HepG2 (cell line): ENCODE measurements at regions not wholly inside any gene's neighbourhood (a gene's known extent, or its start where the extent isn't known, plus 50 kb on each side); places are given as distances from the start of the nearest gene placed in this dataset.
"Not testable (repeated sequence)": the region's sequence is repeated elsewhere in the genome, so short reads cannot be mapped to it uniquely, and the experiment has no call there.

Experiments
- ATAC-seq: fragments of 200-7000 bp; cut with Tn5 transposase; 3 replicates; pipeline ENCODE4 v1.9.1; 2020; ENCODE audit warnings: mild to moderate bottlenecking, moderate library complexity
- BruUV-seq: library from RNA; stranded (reverse); fragments of 400-500 nt; replicated peaks from 2 replicates; lab custom pipeline; 2021; lab: Mats Ljungman, UMichigan
- CTCF ChIA-PET: fragments of 300-600 bp; formaldehyde crosslinking; extraction: SDS; loops from one replicate; lab custom pipeline; 2021; ENCODE audit warnings: low total read pairs, inconsistent platforms, low intra/inter-chr PET ratio; lab: Yijun Ruan, JAX
- POLR2A ChIA-PET: fragments of 350-600 bp; sonication (Branson Sonifier 250); formaldehyde crosslinking; loops from one replicate; lab custom pipeline; 2020; ENCODE audit warnings: antibody characterized with exemption, inconsistent platforms; lab: Yijun Ruan, JAX
- DNase-seq: peaks from one replicate; pipeline ENCODE4 v3.0.0-alpha.2; 2015; ENCODE audit warnings: low spot score
- FAIRE-seq: peaks from 3 replicates; lab custom pipeline; 2011; peaks lifted over from hg19 to GRCh38; lab: Jason Lieb, UNC
- H2AFZ ChIP-seq: one replicate; pipeline ENCODE4 v1.6.1; 2011; ENCODE audit warnings: low read length, inconsistent platforms
- H3K27ac ChIP-seq: fragments of 300-600 bp; 3 replicates; pipeline ENCODE4 v1.8.0; 2011; ENCODE audit warnings: mixed run types, mild to moderate bottlenecking, mixed read lengths, low read length, inconsistent platforms; ENCODE audit not compliant: insufficient read depth; ENCODE audit errors: extremely low read length
- H3K27me3 ChIP-seq, 2 experiments: fragments of 200-600 bp in 1 of 2; 2 replicates in 1 of 2; 3 replicates in 1 of 2; pipeline versions ENCODE4 v1.6.0 to v1.8.0; 2011; ENCODE audit warnings: low read length in 2 of 2, mild to moderate bottlenecking in 2 of 2, moderate library complexity in 2 of 2, inconsistent platforms in 1 of 2; ENCODE audit not compliant: insufficient read depth in 2 of 2, control insufficient read depth in 1 of 2
- H3K36me3 ChIP-seq, 2 experiments: fragments of 200-600 bp in 1 of 2; replicated peaks in 1 of 2; 2 replicates in 1 of 2; 3 replicates in 1 of 2; pipeline versions ENCODE4 v1.5.1 to v1.8.0; 2011; ENCODE audit warnings: low read length in 2 of 2, inconsistent platforms in 1 of 2; ENCODE audit not compliant: insufficient read depth in 2 of 2, control insufficient read depth in 1 of 2
- H3K4me1 ChIP-seq: 2 replicates; pipeline ENCODE4 v1.5.1; 2012; ENCODE audit warnings: low read length, inconsistent platforms; ENCODE audit not compliant: insufficient read depth
- H3K4me2 ChIP-seq: 2 replicates; pipeline ENCODE4 v1.6.0; 2011; ENCODE audit warnings: low read depth, low read length, inconsistent platforms
- H3K4me3 ChIP-seq, 3 experiments: fragments of 200-600 bp in 1 of 3; sonication (generic), shearing (Covaris generic) in 1 of 3; replicated peaks in 1 of 3; 2 replicates each; pipeline ENCODE4 v1.5.1; 2011 to 2016; ENCODE audit warnings: low read length in 3 of 3, inconsistent platforms in 2 of 3, low read depth in 2 of 3, mild to moderate bottlenecking in 2 of 3, control low read depth in 1 of 3, mixed read lengths in 1 of 3; ENCODE audit not compliant: insufficient read depth in 1 of 3
- H3K79me2 ChIP-seq: one replicate; pipeline ENCODE4 v1.6.1; 2011; ENCODE audit warnings: low read length, inconsistent platforms; ENCODE audit not compliant: insufficient read depth
- H3K9ac ChIP-seq: 2 replicates; pipeline ENCODE4 v1.6.0; 2011; ENCODE audit warnings: mild to moderate bottlenecking, low read depth, low read length, inconsistent platforms; ENCODE audit not compliant: insufficient read depth
- H3K9me3 ChIP-seq: 2 replicates; pipeline ENCODE4 v1.5.1; 2012; ENCODE audit warnings: mild to moderate bottlenecking, low read length
- H4K20me1 ChIP-seq: 2 replicates; pipeline ENCODE4 v1.6.0; 2011; ENCODE audit warnings: inconsistent platforms, mild to moderate bottlenecking, low read length, moderate library complexity; ENCODE audit not compliant: insufficient read depth
- CREBL2 ChIP-seq: sonication (generic); formaldehyde crosslinking; IDR thresholded peaks from 2 replicates; pipeline ENCODE4 v1.8.1; 2023; ENCODE audit warnings: missing genetic modification reagents, mild to moderate bottlenecking, borderline replicate concordance
- E2F5 ChIP-seq: sonication (generic); formaldehyde crosslinking; conservative IDR thresholded peaks from 2 replicates; pipeline ENCODE4 v1.4.0; 2020; ENCODE audit warnings: missing genetic modification reagents
- SNRNP70 ChIP-seq: fragments of 200-400 bp; formaldehyde crosslinking; IDR thresholded peaks from 2 replicates; pipeline ENCODE4 v1.6.1; 2017; ENCODE audit warnings: mild to moderate bottlenecking, low read depth, low read length, moderate library complexity
- TARDBP ChIP-seq: sonication (generic); formaldehyde crosslinking; IDR thresholded peaks from 2 replicates; pipeline ENCODE4 v1.8.0; 2022; ENCODE audit warnings: mild to moderate bottlenecking, missing genetic modification reagents
- TFDP1 ChIP-seq: IDR thresholded peaks from 2 replicates; pipeline ENCODE4 v1.6.1; 2016; ENCODE audit warnings: missing compliant biosample characterization, missing genetic modification reagents, borderline replicate concordance
- TOPORS ChIP-seq: sonication (generic); formaldehyde crosslinking; IDR thresholded peaks from 2 replicates; pipeline ENCODE4 v1.8.0; 2023; ENCODE audit warnings: mild to moderate bottlenecking, missing genetic modification reagents
- ZNF256 ChIP-seq: sonication (generic); formaldehyde crosslinking; conservative IDR thresholded peaks from 2 replicates; pipeline ENCODE4 v1.4.0; 2020; ENCODE audit warnings: missing genetic modification reagents
- ZNF282 ChIP-seq: fragments of 450-650 bp; IDR thresholded peaks from 2 replicates; pipeline ENCODE4 v1.6.1; 2018; ENCODE audit not compliant: partially characterized antibody
- ZNF484 ChIP-seq: sonication (generic); formaldehyde crosslinking; IDR thresholded peaks from 2 replicates; pipeline ENCODE4 v1.5.1; 2020; ENCODE audit warnings: mild to moderate bottlenecking, low read depth, missing genetic modification reagents, borderline replicate concordance
- WGBS: methylation state at CpG from one replicate; pipeline ENCODE4 v1.1.6; 2017; ENCODE audit warnings: low lambda C conversion rate; 5-methylcytosine and 5-hydroxymethylcytosine counted together
- in situ Hi-C: cut with HindIII; loops from 2 replicates; pipeline ENCODE4 v1.10.0; 2017; ENCODE audit warnings: low pct_unique_long_range_greater_than_20kb; ENCODE audit not compliant: extremely low pct_ligation_motif_present
- intact Hi-C: fragments of 100-400 bp; cut with micrococcal nuclease; formaldehyde crosslinking; loops from one replicate; pipeline ENCODE4 v1.10.0; 2022; ENCODE audit not compliant: unreplicated experiment

GRCh38 chr2:100713106-100713505 is 106.8 kb upstream of the NPAS2 start (continued):
- no peak for TF ChIP-seq ZNF256
- TF ChIP-seq SNRNP70 = no peak
- no peak for TF ChIP-seq ZNF484 (CRISPR knock-in tag)
- TF ChIP-seq E2F5 (CRISPR knock-in tag) = no peak
- TF ChIP-seq TFDP1 = no peak
- TF ChIP-seq ZNF282 = no peak
- TF ChIP-seq CREBL2 (CRISPR knock-in tag) = no peak
- TF ChIP-seq TARDBP = no peak
- TF ChIP-seq TOPORS = no peak

- H3K9me3 ChIP-seq, H3K36me3 ChIP-seq, H3K4me2 ChIP-seq, CTCF ChIA-PET, H3K4me3 ChIP-seq, BruUV-seq, ATAC-seq, H2AFZ ChIP-seq, POLR2A ChIA-PET, H3K9ac ChIP-seq, in situ Hi-C loops, intact Hi-C loops, DNase-seq, FAIRE-seq, H3K4me1 ChIP-seq, H4K20me1 ChIP-seq, H3K79me2 ChIP-seq, H3K27ac ChIP-seq: not testable (repeated sequence)
- peaks cover 4 to 29% of the 10 kb centered on the region in 2 experiments; a peak in 4 of 5 replicates for H3K27me3 ChIP-seq
- WGBS = 20% methylated on average over 5 of the region's 5 CpGs
These were observed 105.4 kb upstream of the NPAS2 start for GRCh38 chr2:100714396-100715010.

GRCh38 chr2:100715861-100716260 is 104.1 kb upstream of the NPAS2 start:
- H3K4me3 ChIP-seq, CTCF ChIA-PET, H2AFZ ChIP-seq, H4K20me1 ChIP-seq, H3K27ac ChIP-seq, POLR2A ChIA-PET, in situ Hi-C loops, H3K4me1 ChIP-seq, H3K36me3 ChIP-seq, H3K9me3 ChIP-seq, ATAC-seq, DNase-seq, BruUV-seq, FAIRE-seq, H3K79me2 ChIP-seq, H3K4me2 ChIP-seq, H3K9ac ChIP-seq, intact Hi-C loops: not testable (repeated sequence)
- H3K27me3 ChIP-seq = peaks cover 4 to 41% of the 10 kb centered on the region in 2 experiments; a peak in 4 of 5 replicates
- WGBS = 38% methylated on average over 4 of the region's 4 CpGs
